ENCODE measurements at regions not wholly inside any gene's neighbourhood (a gene's known extent, or its start where the extent isn't known, plus 50 kb on each side); places are given as distances from the start of the nearest gene placed in this dataset.

DNA sequence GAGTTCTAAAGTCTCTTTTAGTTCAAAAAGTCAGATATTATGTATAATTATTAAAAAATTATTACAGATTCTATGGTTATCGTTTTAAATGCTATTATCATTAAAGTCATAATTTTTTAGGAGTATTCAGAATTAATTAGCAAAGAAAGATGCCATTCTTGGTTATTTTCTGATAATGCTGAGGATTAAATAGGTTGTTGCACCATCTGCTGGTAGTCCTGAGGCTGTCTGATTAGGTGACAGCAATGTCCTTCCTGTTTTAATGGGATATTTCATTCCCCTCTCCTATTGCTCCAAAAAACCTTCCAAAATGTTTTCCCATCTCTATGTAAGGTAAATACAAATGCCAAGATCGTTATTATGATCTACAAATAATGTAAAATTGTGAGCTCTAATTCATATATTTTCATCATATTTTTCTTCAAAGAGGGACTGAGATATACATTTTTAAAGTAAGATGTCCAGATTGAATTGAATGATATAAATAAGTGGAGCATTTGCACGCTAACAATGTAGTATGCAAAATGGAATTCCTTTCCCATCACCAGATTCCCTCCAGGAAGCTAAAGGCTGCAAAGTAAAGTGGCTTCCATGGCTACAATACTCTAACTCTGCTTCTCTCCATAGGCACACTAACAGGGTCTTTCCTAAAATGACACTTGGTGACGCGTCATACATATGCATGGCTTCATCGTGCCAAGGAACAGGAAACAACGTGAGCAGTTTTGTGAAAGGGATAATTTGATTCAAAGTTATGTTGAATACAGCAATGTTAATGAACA, 58.8 kb upstream of the AKR1E2 start (continued):
- TF ChIP-seq, protein P1, sequence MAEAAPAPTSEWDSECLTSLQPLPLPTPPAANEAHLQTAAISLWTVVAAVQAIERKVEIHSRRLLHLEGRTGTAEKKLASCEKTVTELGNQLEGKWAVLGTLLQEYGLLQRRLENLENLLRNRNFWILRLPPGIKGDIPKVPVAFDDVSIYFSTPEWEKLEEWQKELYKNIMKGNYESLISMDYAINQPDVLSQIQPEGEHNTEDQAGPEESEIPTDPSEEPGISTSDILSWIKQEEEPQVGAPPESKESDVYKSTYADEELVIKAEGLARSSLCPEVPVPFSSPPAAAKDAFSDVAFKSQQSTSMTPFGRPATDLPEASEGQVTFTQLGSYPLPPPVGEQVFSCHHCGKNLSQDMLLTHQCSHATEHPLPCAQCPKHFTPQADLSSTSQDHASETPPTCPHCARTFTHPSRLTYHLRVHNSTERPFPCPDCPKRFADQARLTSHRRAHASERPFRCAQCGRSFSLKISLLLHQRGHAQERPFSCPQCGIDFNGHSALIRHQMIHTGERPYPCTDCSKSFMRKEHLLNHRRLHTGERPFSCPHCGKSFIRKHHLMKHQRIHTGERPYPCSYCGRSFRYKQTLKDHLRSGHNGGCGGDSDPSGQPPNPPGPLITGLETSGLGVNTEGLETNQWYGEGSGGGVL (CRISPR knock-in tag; IDR thresholded peaks at IDR 0.05), result no peak
- peak; percentile 39; the same call in 1 of the 2 replicates for TF ChIP-seq SMC3 (conservative IDR thresholded peaks at IDR 0.05; ENCODE audit: insufficient read depth, low read depth, low read length)
- TF ChIP-seq, protein P2, sequence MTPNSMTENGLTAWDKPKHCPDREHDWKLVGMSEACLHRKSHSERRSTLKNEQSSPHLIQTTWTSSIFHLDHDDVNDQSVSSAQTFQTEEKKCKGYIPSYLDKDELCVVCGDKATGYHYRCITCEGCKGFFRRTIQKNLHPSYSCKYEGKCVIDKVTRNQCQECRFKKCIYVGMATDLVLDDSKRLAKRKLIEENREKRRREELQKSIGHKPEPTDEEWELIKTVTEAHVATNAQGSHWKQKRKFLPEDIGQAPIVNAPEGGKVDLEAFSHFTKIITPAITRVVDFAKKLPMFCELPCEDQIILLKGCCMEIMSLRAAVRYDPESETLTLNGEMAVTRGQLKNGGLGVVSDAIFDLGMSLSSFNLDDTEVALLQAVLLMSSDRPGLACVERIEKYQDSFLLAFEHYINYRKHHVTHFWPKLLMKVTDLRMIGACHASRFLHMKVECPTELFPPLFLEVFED (CRISPR knock-in tag; conservative IDR thresholded peaks at IDR 0.05), result no peak
- TF ChIP-seq, protein P3, sequence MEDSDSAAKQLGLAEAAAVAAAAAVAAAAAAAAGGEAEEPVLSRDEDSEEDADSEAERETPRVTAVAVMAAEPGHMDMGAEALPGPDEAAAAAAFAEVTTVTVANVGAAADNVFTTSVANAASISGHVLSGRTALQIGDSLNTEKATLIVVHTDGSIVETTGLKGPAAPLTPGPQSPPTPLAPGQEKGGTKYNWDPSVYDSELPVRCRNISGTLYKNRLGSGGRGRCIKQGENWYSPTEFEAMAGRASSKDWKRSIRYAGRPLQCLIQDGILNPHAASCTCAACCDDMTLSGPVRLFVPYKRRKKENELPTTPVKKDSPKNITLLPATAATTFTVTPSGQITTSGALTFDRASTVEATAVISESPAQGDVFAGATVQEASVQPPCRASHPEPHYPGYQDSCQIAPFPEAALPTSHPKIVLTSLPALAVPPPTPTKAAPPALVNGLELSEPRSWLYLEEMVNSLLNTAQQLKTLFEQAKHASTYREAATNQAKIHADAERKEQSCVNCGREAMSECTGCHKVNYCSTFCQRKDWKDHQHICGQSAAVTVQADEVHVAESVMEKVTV (CRISPR knock-in tag; IDR thresholded peaks at IDR 0.05), result peak; percentile 67

Data from K562 (cell line).